Caco-2 (cell line): ENCODE measurements at regions not wholly inside any gene's neighbourhood (a gene's known extent, or its start where the extent isn't known, plus 50 kb on each side); places are given as distances from the start of the nearest gene placed in this dataset.

Source experiments
- BruUV-seq: library from RNA; stranded (reverse); fragments of 400-500 nt; replicated peaks from 2 replicates; lab custom pipeline; 2021; lab: Mats Ljungman, UMichigan
- CTCF ChIA-PET: fragments of 300-600 bp; sonication (Branson Sonifier 250); formaldehyde crosslinking; loops from one replicate; lab custom pipeline; 2022; ENCODE audit warnings: antibody characterized with exemption; lab: Charles Lee
- POLR2A ChIA-PET: fragments of 300-600 bp; sonication (Branson Sonifier 250); formaldehyde crosslinking; loops from one replicate; lab custom pipeline; 2022; ENCODE audit warnings: antibody characterized with exemption; lab: Charles Lee
- DNase-seq, 2 experiments: peaks; one replicate each; pipeline versions ENCODE4 v3.0.0 to v3.0.0-alpha.2; 2020 to 2022
- H3K27me3 ChIP-seq: replicated peaks from 2 replicates; pipeline ENCODE4 v1.6.0; 2011; ENCODE audit warnings: low read length; ENCODE audit not compliant: control insufficient read depth, insufficient read depth
- H3K36me3 ChIP-seq: 2 replicates; pipeline ENCODE4 v1.5.1; 2011; ENCODE audit warnings: low read length; ENCODE audit not compliant: control insufficient read depth, insufficient read depth
- H3K4me1 ChIP-seq: fragments of 250-450 bp; sonication (Bioruptor Pico); 2 replicates; pipeline ENCODE4 v1.5.1; 2020; ENCODE audit warnings: mild to moderate bottlenecking
- H3K4me3 ChIP-seq: 2 replicates; pipeline ENCODE4 v1.5.1; 2011; ENCODE audit warnings: low read depth, mild to moderate bottlenecking, control low read depth, low read length
- H3K9me3 ChIP-seq: fragments of 250-450 bp; sonication (Bioruptor Pico); 2 replicates; pipeline ENCODE4 v1.5.1; 2020; ENCODE audit warnings: mild to moderate bottlenecking, moderate library complexity
- H3K27ac Mint-ChIP-seq: one replicate; pipeline ENCODE4 v1.8.0; 2022; ENCODE audit warnings: mixed read lengths; ENCODE audit not compliant: unreplicated experiment
- H3K27me3 Mint-ChIP-seq: one replicate; pipeline ENCODE4 v1.8.0; 2022; ENCODE audit warnings: mixed read lengths; ENCODE audit not compliant: insufficient read depth, unreplicated experiment
- H3K36me3 Mint-ChIP-seq: one replicate; pipeline ENCODE4 v1.8.0; 2022; ENCODE audit warnings: mild to moderate bottlenecking, mixed read lengths; ENCODE audit not compliant: insufficient read depth, unreplicated experiment
- H3K4me1 Mint-ChIP-seq: one replicate; pipeline ENCODE4 v1.8.0; 2022; ENCODE audit warnings: low read depth, mixed read lengths; ENCODE audit not compliant: unreplicated experiment
- H3K4me3 Mint-ChIP-seq: one replicate; pipeline ENCODE4 v1.8.0; 2022; ENCODE audit warnings: mild to moderate bottlenecking, moderate library complexity, mixed read lengths; ENCODE audit not compliant: unreplicated experiment
- H3K9me3 Mint-ChIP-seq: one replicate; pipeline ENCODE4 v1.8.0; 2022; ENCODE audit warnings: mixed read lengths; ENCODE audit not compliant: unreplicated experiment
- intact Hi-C: fragments of 100-400 bp; cut with micrococcal nuclease; formaldehyde crosslinking; loops from one replicate; pipeline ENCODE4 v1.10.0; 2022; ENCODE audit not compliant: unreplicated experiment
- TF ChIP-seq, protein P1 (sequence below), 2 experiments: fragments of 200-600 bp in 1 of 2; IDR thresholded peaks; 1 replicate in 1 of 2; 2 replicates in 1 of 2; pipeline versions ENCODE4 v1.5.1 to v1.8.0; 2011 to 2022; ENCODE audit warnings: antibody characterized with exemption in 1 of 2, control low read depth in 1 of 2, inconsistent platforms in 1 of 2, low read depth in 1 of 2, low read length in 1 of 2, mild to moderate bottlenecking in 1 of 2, moderate library complexity in 1 of 2; ENCODE audit not compliant: insufficient read depth in 1 of 2, severe bottlenecking in 1 of 2, unreplicated experiment in 1 of 2

DNA sequence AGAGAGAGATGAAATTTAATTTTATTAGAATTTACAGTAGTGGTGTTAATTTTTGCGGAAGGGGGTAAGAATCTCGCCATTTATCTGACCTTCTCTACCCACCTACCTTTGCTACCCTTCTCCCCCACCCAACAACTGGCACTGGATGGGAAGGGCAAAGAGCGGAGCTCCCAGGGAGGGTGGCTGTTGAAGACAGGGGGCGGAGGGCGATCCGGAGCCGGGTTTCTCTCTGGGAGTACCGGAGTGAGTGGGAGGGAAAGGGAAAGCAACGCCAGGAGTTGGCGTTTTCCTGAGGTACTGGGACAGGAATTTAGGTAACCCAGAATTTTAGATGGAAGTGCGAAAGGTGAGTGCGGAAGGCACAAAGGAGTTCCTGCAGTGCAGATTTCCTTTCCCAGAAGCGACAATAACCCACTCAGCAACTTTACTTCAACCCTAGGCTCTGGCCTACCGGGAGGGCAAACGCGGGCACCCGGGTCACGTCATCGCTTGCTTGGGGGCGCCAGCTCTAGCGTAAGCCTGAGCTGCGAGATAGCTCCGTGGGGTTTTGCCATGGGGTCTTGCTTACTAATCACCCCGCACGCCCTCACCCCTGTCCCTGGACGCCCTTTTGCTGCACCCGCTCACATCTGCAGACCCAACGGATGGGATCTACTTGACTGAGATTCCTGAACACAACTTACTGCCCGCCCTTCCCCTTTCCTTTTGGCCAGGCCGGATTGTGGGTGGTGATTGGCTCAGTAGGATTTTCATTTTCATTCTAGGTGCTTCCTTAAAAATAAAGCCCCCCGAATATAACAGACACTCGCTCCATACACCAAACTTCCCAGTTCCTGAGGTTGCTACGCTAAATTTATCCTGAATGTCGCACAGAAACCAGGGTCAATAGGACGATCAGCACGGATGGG, 413.0 kb upstream of the ESRRG start:
- H3K9me3 Mint-ChIP-seq = no peaks in the 10 kb centered on the region
- Histone ChIP-seq H3K4me1 (no peaks in the 10 kb centered on the region), H3K27me3 (no peaks in the 10 kb centered on the region; the same call in 1 of the 2 replicates), H3K4me3 (peak overlapping the region; percentile 52), H3K9me3 (no peaks in the 10 kb centered on the region), H3K36me3 (no peaks in the 10 kb centered on the region)
- no peak for DNase-seq
- H3K36me3 Mint-ChIP-seq = no peaks in the 10 kb centered on the region
- ChIA-PET CTCF (no interaction called here), POLR2A (no interaction called here)
- H3K27ac Mint-ChIP-seq = peak overlapping the region; percentile 34
- peak overlapping the region; percentile 85 for H3K4me3 Mint-ChIP-seq
- H3K4me1 Mint-ChIP-seq = peaks cover 13% of the 10 kb centered on the region
- intact Hi-C loops = no loop called here
- peaks cover 10% of the 10 kb centered on the region for H3K27me3 Mint-ChIP-seq
- TF ChIP-seq, protein P1, sequence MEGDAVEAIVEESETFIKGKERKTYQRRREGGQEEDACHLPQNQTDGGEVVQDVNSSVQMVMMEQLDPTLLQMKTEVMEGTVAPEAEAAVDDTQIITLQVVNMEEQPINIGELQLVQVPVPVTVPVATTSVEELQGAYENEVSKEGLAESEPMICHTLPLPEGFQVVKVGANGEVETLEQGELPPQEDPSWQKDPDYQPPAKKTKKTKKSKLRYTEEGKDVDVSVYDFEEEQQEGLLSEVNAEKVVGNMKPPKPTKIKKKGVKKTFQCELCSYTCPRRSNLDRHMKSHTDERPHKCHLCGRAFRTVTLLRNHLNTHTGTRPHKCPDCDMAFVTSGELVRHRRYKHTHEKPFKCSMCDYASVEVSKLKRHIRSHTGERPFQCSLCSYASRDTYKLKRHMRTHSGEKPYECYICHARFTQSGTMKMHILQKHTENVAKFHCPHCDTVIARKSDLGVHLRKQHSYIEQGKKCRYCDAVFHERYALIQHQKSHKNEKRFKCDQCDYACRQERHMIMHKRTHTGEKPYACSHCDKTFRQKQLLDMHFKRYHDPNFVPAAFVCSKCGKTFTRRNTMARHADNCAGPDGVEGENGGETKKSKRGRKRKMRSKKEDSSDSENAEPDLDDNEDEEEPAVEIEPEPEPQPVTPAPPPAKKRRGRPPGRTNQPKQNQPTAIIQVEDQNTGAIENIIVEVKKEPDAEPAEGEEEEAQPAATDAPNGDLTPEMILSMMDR (IDR thresholded peaks at IDR 0.05; ENCODE audit: insufficient read depth in 1 of 2, low read depth in 1 of 2, low read length in 1 of 2, severe bottlenecking in 1 of 2, unreplicated experiment in 1 of 2) = no peak
- BruUV-seq = no TSS peak

DNA sequence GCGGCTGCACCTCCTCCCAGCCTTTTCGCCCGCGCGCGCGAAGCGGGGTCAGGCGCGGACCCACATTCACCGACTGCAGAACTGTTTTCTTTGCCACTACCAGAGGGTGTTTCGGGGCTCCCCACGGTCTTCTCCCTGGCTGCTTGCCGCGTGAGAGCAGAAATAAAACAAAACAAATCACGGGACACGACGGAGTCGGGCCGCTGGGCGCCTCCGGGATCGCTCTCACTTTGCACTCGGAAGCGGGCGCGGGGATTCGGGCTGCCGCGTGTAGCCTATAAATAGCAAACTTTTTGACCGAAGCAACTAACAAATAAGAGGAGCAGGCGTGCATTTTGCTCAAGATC, 412.3 kb upstream of the ESRRG start:
- TF ChIP-seq, protein P1 (IDR thresholded peaks at IDR 0.05; ENCODE audit: insufficient read depth in 1 of 2, low read depth in 1 of 2, low read length in 1 of 2, severe bottlenecking in 1 of 2, unreplicated experiment in 1 of 2) = no peak
- H3K36me3 Mint-ChIP-seq = no peaks in the 10 kb centered on the region
- no peaks in the 10 kb centered on the region; the same call in 1 of the 2 replicates for H3K27me3 ChIP-seq
- H3K36me3 ChIP-seq = no peaks in the 10 kb centered on the region
- H3K9me3 ChIP-seq = no peaks in the 10 kb centered on the region
- H3K4me3 ChIP-seq = peak overlapping the region; percentile 52
- H3K4me1 ChIP-seq = no peaks in the 10 kb centered on the region
- peak overlapping the region; percentile 85 for H3K4me3 Mint-ChIP-seq
- DNase-seq = no peak
- H3K4me1 Mint-ChIP-seq = peaks cover 13% of the 10 kb centered on the region
- peaks cover 10% of the 10 kb centered on the region for H3K27me3 Mint-ChIP-seq
- CTCF ChIA-PET = no interaction called here
- intact Hi-C loops = no loop called here
- peak overlapping the region; percentile 34 for H3K27ac Mint-ChIP-seq
- no TSS peak for BruUV-seq
- POLR2A ChIA-PET = interaction anchor here (0.6 kb wide), 1 partner anchor 214 kb away, joined by 3 read pairs; no protein-coding TSS in a partner anchor
- no peaks in the 10 kb centered on the region for H3K9me3 Mint-ChIP-seq

DNA sequence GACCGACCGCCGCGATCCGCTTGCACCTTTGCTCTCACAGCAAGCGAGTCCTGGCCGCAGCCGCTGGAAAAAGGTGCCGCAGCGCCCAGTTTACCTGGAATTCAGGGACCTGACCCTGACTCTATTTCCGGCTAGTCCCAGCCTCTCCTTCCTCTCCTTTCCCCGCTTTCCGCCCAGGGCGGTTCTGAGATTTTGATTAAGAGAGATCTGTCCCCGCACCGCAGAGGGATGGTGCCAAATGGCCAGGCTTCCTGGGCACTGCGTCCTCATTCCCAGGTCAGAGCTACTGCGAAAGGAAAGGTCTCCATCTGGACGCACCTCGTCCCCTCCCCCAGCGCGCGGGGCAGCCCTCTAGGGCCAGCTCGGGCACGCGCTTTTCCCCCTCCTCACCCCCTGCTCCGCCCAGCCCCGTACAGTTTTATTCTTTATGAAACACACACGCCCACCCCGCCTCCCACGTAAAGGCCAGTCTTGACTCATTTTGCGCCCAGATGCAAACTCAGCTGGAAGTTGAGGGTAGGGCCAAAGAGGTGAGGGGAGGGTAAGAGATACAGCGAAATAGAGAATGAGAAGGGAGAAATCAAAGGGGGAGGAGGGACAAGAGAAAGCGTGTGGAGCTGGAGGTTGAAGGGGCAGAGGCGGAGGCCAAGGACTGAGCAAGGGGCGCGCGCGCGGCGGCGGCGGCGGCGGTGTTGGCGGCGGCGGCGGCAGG, 411.8 kb upstream of the ESRRG start:
- no peaks in the 10 kb centered on the region for H3K4me1 ChIP-seq
- H3K27me3 ChIP-seq = no peaks in the 10 kb centered on the region; the same call in 1 of the 2 replicates
- H3K9me3 ChIP-seq = no peaks in the 10 kb centered on the region
- no peaks in the 10 kb centered on the region for H3K36me3 ChIP-seq
- Mint-ChIP-seq H3K4me1 (peaks cover 13% of the 10 kb centered on the region), H3K27me3 (peaks cover 10% of the 10 kb centered on the region), H3K4me3 (peak overlapping the region; percentile 85), H3K9me3 (no peaks in the 10 kb centered on the region), H3K36me3 (no peaks in the 10 kb centered on the region), H3K27ac (peak overlapping the region; percentile 34)
- peak overlapping the region; percentile 52 for H3K4me3 ChIP-seq
- no TSS peak for BruUV-seq
- TF ChIP-seq, protein P1 (IDR thresholded peaks at IDR 0.05; ENCODE audit: insufficient read depth in 1 of 2, low read depth in 1 of 2, low read length in 1 of 2, severe bottlenecking in 1 of 2, unreplicated experiment in 1 of 2) = no peak
- POLR2A ChIA-PET = interaction anchor here (0.6 kb wide), 1 partner anchor 214 kb away, joined by 3 read pairs; no protein-coding TSS in a partner anchor
- CTCF ChIA-PET = no interaction called here
- intact Hi-C loops = loop anchor here (5.0 kb wide), 1 partner anchor 383 kb away; no protein-coding TSS in a partner anchor
- peak; percentile 38 to 41 for DNase-seq
